HEK293 (cell line): ENCODE measurements at regions not wholly inside any gene's neighbourhood (a gene's known extent, or its start where the extent isn't known, plus 50 kb on each side); places are given as distances from the start of the nearest gene placed in this dataset.

Source experiments
- CTCF ChIP-seq: fragments of 450-650 bp; formaldehyde crosslinking; IDR thresholded peaks from 2 replicates; pipeline ENCODE4 v1.5.1; 2016; ENCODE audit warnings: missing biosample characterization, missing genetic modification characterization
- PRDM1 ChIP-seq: fragments of 450-650 bp; formaldehyde crosslinking; IDR thresholded peaks from 2 replicates; pipeline ENCODE4; 2016; ENCODE audit warnings: missing biosample characterization, missing genetic modification characterization
- ZBTB44 ChIP-seq: fragments of 450-650 bp; IDR thresholded peaks from 2 replicates; pipeline ENCODE4 v1.5.1; 2018; ENCODE audit warnings: missing biosample characterization, mild to moderate bottlenecking, missing genetic modification characterization
- ZNF174 ChIP-seq: fragments of 450-650 bp; formaldehyde crosslinking; IDR thresholded peaks from 2 replicates; pipeline ENCODE4 v1.5.0; 2017; ENCODE audit warnings: missing biosample characterization, mild to moderate bottlenecking, missing genetic modification characterization
- ZNF354C ChIP-seq: fragments of 450-650 bp; formaldehyde crosslinking; IDR thresholded peaks from 2 replicates; pipeline ENCODE4 v1.5.1; 2016; ENCODE audit warnings: missing biosample characterization, missing genetic modification characterization, low read depth, borderline replicate concordance
- TF ChIP-seq, protein P1 (sequence below): fragments of 450-650 bp; formaldehyde crosslinking; IDR thresholded peaks from 2 replicates; pipeline ENCODE4 v1.5.1; 2016; ENCODE audit warnings: missing biosample characterization, missing genetic modification characterization
- TF ChIP-seq, protein P2 (sequence below): fragments of 450-650 bp; formaldehyde crosslinking; IDR thresholded peaks from 2 replicates; pipeline ENCODE4 v1.5.1; 2016; ENCODE audit warnings: missing biosample characterization, missing genetic modification characterization, low read depth

- TF ChIP-seq ZBTB44 (tag by site-specific recombination): no peak
- no peak for TF ChIP-seq ZNF174 (tag by site-specific recombination)
- TF ChIP-seq, protein P1, sequence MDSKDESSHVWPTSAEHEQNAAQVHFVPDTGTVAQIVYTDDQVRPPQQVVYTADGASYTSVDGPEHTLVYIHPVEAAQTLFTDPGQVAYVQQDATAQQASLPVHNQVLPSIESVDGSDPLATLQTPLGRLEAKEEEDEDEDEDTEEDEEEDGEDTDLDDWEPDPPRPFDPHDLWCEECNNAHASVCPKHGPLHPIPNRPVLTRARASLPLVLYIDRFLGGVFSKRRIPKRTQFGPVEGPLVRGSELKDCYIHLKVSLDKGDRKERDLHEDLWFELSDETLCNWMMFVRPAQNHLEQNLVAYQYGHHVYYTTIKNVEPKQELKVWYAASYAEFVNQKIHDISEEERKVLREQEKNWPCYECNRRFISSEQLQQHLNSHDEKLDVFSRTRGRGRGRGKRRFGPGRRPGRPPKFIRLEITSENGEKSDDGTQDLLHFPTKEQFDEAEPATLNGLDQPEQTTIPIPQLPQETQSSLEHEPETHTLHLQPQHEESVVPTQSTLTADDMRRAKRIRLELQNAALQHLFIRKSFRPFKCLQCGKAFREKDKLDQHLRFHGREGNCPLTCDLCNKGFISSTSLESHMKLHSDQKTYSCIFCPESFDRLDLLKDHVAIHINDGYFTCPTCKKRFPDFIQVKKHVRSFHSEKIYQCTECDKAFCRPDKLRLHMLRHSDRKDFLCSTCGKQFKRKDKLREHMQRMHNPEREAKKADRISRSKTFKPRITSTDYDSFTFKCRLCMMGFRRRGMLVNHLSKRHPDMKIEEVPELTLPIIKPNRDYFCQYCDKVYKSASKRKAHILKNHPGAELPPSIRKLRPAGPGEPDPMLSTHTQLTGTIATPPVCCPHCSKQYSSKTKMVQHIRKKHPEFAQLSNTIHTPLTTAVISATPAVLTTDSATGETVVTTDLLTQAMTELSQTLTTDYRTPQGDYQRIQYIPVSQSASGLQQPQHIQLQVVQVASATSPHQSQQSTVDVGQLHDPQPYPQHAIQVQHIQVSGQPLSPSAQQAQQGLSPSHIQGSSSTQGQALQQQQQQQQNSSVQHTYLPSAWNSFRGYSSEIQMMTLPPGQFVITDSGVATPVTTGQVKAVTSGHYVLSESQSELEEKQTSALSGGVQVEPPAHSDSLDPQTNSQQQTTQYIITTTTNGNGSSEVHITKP (tag by site-specific recombination): no peak
- TF ChIP-seq, protein P2, sequence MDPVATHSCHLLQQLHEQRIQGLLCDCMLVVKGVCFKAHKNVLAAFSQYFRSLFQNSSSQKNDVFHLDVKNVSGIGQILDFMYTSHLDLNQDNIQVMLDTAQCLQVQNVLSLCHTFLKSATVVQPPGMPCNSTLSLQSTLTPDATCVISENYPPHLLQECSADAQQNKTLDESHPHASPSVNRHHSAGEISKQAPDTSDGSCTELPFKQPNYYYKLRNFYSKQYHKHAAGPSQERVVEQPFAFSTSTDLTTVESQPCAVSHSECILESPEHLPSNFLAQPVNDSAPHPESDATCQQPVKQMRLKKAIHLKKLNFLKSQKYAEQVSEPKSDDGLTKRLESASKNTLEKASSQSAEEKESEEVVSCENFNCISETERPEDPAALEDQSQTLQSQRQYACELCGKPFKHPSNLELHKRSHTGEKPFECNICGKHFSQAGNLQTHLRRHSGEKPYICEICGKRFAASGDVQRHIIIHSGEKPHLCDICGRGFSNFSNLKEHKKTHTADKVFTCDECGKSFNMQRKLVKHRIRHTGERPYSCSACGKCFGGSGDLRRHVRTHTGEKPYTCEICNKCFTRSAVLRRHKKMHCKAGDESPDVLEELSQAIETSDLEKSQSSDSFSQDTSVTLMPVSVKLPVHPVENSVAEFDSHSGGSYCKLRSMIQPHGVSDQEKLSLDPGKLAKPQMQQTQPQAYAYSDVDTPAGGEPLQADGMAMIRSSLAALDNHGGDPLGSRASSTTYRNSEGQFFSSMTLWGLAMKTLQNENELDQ (tag by site-specific recombination): no peak
- no peak for TF ChIP-seq CTCF (tag by site-specific recombination)
- no peak for TF ChIP-seq ZNF354C (tag by site-specific recombination)
- TF ChIP-seq PRDM1 (tag by site-specific recombination): no peak
Observed at GRCh38 chr4:28947374-28947773, 1772.8 kb upstream of the PCDH7 start.
